SK-N-MC (cell line): ENCODE measurements at regions not wholly inside any gene's neighbourhood (a gene's known extent, or its start where the extent isn't known, plus 50 kb on each side); places are given as distances from the start of the nearest gene placed in this dataset.

Experiments
- EZH2 ChIP-seq: fragments of 200-600 bp; sonication (generic); IDR thresholded peaks from one replicate; pipeline ENCODE4 v1.6.1; 2017; ENCODE audit warnings: antibody characterized with exemption
- POLR2AphosphoS5 ChIP-seq: IDR thresholded peaks from 2 replicates; pipeline ENCODE4 v1.6.1; 2012; ENCODE audit warnings: mild to moderate bottlenecking, low read depth, low read length, borderline replicate concordance

DNA sequence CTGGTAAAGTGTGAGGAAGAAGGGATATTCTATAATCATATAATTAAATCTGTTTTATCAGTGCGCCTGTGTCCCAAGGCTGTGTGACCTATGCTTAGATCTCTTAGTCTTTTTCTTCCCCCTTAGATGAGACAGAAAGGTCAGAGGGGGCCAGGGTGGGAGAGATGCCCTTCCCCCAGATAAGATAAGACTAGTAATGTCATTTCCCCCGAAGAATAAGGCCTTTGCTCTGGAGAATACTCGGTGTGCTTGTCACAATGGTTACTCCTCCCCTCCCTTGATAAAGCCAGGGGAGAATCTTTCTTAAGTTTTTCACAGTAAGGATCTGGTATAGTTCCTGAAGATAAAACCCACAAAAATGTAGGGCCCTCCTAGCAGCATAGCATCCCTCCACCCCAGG is 1041.8 kb downstream of the SORCS3 start:
- TF ChIP-seq POLR2AphosphoS5, result no peak
- TF ChIP-seq EZH2, result no peak
